Sigmoid colon (tissue), 3 donors: ENCODE measurements at regions not wholly inside any gene's neighbourhood (a gene's known extent, or its start where the extent isn't known, plus 50 kb on each side); places are given as distances from the start of the nearest gene placed in this dataset.

Experiments
- POLR2A ChIP-seq, 2 donors: fragments of 450-650 bp; IDR thresholded peaks; one replicate each; pipeline ENCODE4 v1.6.1; 2016; ENCODE audit warnings: antibody characterized with exemption in 2 of 2, mild to moderate bottlenecking in 2 of 2, moderate library complexity in 2 of 2
- TF ChIP-seq, protein P1 (sequence below), 4 experiments: fragments of 450-650 bp in 3 of 4; fragments of 200-600 bp in 1 of 4; IDR thresholded peaks; one replicate each; pipeline ENCODE4 v1.5.1; 2016 to 2019; ENCODE audit warnings: antibody characterized with exemption in 4 of 4, mild to moderate bottlenecking in 3 of 4, moderate library complexity in 2 of 4

GRCh38 chr9:1129382-1129781 lies 79.2 kb downstream of the DMRT2 start:
- TF ChIP-seq, protein P1, sequence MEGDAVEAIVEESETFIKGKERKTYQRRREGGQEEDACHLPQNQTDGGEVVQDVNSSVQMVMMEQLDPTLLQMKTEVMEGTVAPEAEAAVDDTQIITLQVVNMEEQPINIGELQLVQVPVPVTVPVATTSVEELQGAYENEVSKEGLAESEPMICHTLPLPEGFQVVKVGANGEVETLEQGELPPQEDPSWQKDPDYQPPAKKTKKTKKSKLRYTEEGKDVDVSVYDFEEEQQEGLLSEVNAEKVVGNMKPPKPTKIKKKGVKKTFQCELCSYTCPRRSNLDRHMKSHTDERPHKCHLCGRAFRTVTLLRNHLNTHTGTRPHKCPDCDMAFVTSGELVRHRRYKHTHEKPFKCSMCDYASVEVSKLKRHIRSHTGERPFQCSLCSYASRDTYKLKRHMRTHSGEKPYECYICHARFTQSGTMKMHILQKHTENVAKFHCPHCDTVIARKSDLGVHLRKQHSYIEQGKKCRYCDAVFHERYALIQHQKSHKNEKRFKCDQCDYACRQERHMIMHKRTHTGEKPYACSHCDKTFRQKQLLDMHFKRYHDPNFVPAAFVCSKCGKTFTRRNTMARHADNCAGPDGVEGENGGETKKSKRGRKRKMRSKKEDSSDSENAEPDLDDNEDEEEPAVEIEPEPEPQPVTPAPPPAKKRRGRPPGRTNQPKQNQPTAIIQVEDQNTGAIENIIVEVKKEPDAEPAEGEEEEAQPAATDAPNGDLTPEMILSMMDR (IDR thresholded peaks at IDR 0.05), result no peak
- TF ChIP-seq POLR2A (IDR thresholded peaks at IDR 0.05), result no peak
